H54 (cell line): ENCODE measurements at regions not wholly inside any gene's neighbourhood (a gene's known extent, or its start where the extent isn't known, plus 50 kb on each side); places are given as distances from the start of the nearest gene placed in this dataset.

ENCODE experiments used
- DNase-seq: peaks from one replicate; pipeline ENCODE4 v3.0.0; 2011; ENCODE audit warnings: low spot score, mixed read lengths; ENCODE audit not compliant: insufficient read length
- FAIRE-seq: peaks from 3 replicates; lab custom pipeline; 2011; peaks lifted over from hg19 to GRCh38; lab: Jason Lieb, UNC
- POLR2A ChIP-seq: IDR thresholded peaks from 2 replicates; pipeline ENCODE4 v1.6.1; 2011; ENCODE audit warnings: low read depth, mild to moderate bottlenecking, low read length

GRCh38 chr3:77967621-77968020 lies 927.7 kb downstream of the ROBO2 start:
- no peak for FAIRE-seq
- no peak for DNase-seq
- no peak for TF ChIP-seq POLR2A

GRCh38 chr3:77976079-77976478 lies 936.2 kb downstream of the ROBO2 start:
- FAIRE-seq (no peak), DNase-seq (no peak)
- no peak for TF ChIP-seq POLR2A

GRCh38 chr3:78003090-78003489 lies 963.2 kb downstream of the ROBO2 start:
- no peak for DNase-seq
- no peak for TF ChIP-seq POLR2A
- no peak for FAIRE-seq

- DNase-seq (no peak), FAIRE-seq (no peak)
- TF ChIP-seq POLR2A = no peak
These were observed 964.7 kb downstream of the ROBO2 start for GRCh38 chr3:78004571-78004970.

DNA sequence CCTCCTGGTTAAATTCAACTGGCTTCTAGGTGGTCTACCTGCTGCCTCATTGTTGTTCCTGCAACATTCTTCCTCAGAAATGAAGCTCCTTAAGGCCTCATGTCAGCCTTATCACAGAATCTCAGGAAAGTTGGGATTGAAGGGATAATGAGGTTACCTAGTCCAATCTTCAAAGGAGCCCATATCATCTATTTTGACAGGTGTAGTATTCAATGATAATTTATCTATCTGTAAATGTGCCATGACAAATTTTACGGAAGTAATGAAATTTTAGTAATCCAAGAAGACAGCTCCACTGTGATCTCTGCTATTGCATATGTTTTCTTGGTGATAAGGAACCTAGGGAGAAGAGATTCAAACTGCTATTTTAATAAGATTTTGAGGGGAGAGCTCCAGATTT lies 973.8 kb downstream of the ROBO2 start:
- FAIRE-seq = no peak
- no peak for DNase-seq
- no peak for TF ChIP-seq POLR2A

- no peak for FAIRE-seq
- no peak for DNase-seq
- no peak for TF ChIP-seq POLR2A
These were observed 976.0 kb downstream of the ROBO2 start for GRCh38 chr3:78015856-78016255.

DNA sequence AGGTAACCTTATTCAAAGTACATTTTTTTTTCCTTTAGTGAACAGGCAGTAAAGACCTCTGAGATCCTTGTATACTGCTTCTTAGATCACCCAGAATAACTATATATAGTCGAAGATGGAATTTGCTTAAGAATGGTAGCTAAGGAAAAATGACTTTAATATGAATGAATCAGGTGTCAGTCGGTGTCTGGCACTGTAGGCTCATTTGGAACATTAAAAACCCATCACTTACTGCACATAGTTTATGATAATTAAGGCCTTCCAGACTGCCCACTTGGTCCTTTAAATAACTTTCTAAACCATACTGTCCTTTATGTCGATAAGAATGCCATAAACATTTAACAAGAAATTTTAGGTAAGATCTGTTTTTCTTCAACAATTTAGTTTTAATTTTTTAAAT lies 981.8 kb downstream of the ROBO2 start:
- no peak for FAIRE-seq
- no peak for TF ChIP-seq POLR2A
- no peak for DNase-seq

- no peak for FAIRE-seq
- no peak for DNase-seq
- no peak for TF ChIP-seq POLR2A
These were observed 982.3 kb downstream of the ROBO2 start for GRCh38 chr3:78022232-78022631.

DNA sequence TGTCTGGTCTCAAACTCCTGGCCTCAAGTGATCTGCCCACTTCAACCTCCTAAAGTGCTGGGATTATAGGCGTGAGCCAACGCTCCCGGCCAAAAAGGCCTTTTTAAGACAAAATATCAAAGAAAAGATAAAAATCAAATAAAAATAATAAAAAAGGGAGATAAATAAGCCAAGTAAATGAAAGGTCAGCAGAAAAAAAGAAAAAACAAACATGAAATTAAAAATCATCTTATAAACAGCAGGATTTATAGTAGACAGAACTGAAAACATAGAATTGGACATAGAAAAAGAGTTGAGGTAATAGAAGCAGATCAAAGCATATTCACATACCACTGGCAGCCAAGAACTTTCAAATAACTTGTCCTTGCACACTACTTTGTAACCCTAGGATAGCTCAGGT lies 983.4 kb downstream of the ROBO2 start:
- TF ChIP-seq POLR2A = no peak
- no peak for DNase-seq
- FAIRE-seq = no peak

GRCh38 chr3:78025916-78026315 lies 986.0 kb downstream of the ROBO2 start:
- no peak for TF ChIP-seq POLR2A
- DNase-seq (no peak), FAIRE-seq (no peak)

DNA sequence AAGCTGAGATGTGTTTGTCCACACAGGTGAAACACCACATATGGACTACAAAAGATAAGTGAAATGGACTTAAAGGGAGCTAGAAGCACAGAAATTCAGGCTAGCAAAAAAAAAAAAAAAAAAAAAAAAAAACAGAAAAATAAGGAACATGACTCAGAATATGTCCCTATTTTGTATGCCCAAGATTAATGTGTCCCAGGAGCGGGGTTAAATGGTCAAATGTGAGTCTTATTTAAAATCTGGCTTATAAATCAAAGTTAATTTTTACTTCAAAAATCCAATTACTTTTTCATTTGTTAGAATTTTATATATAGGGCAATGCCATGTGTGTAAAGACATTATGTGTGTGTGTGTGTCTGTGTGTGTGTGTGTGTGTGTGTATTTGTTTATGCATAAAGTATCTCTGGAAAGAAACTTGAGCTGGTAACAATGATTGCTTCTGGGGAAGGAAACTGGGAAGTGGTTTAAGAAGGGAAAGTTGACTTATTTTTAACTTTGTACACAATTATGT lies 986.5 kb downstream of the ROBO2 start:
- no peak for FAIRE-seq
- no peak for DNase-seq
- no peak for TF ChIP-seq POLR2A

- TF ChIP-seq POLR2A = no peak
- DNase-seq (no peak), FAIRE-seq (no peak)
These were observed 989.9 kb downstream of the ROBO2 start for GRCh38 chr3:78029775-78030174.

GRCh38 chr3:78035131-78035641 lies 995.3 kb downstream of the ROBO2 start:
- no peak for TF ChIP-seq POLR2A
- no peak for DNase-seq
- no peak for FAIRE-seq

DNA sequence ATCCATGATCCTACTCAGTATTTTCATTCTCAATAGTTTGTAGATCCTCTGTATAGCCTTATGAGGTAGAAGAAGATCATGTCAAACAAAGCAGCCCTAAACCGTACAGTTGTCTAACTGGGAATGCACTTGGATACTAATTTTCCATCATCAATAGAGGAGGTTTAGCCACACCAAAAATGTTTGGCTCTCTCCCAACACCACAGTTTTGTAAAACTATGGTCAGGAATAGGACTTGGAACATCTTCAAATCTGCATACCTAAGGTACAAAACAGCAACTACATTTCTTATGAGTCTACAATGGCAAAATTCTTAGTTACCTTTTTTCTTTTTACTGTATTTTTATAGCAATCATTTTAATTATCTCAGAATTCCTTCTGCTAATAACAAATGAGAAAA lies 1001.6 kb downstream of the ROBO2 start:
- DNase-seq (no peak), FAIRE-seq (no peak)
- no peak for TF ChIP-seq POLR2A

GRCh38 chr3:78046566-78046965 lies 1006.7 kb downstream of the ROBO2 start:
- FAIRE-seq = no peak

More at GRCh38 chr3:78046566-78046965, 1006.7 kb downstream of the ROBO2 start:
- no peak for DNase-seq
- no peak for TF ChIP-seq POLR2A
